Putamen (tissue), 1 donor: ENCODE measurements at regions not wholly inside any gene's neighbourhood (a gene's known extent, or its start where the extent isn't known, plus 50 kb on each side); places are given as distances from the start of the nearest gene placed in this dataset.

Source experiments
- DNase-seq: peaks from one replicate; pipeline ENCODE4 v3.0.0-alpha.2; 2016; ENCODE audit warnings: low spot score

DNA sequence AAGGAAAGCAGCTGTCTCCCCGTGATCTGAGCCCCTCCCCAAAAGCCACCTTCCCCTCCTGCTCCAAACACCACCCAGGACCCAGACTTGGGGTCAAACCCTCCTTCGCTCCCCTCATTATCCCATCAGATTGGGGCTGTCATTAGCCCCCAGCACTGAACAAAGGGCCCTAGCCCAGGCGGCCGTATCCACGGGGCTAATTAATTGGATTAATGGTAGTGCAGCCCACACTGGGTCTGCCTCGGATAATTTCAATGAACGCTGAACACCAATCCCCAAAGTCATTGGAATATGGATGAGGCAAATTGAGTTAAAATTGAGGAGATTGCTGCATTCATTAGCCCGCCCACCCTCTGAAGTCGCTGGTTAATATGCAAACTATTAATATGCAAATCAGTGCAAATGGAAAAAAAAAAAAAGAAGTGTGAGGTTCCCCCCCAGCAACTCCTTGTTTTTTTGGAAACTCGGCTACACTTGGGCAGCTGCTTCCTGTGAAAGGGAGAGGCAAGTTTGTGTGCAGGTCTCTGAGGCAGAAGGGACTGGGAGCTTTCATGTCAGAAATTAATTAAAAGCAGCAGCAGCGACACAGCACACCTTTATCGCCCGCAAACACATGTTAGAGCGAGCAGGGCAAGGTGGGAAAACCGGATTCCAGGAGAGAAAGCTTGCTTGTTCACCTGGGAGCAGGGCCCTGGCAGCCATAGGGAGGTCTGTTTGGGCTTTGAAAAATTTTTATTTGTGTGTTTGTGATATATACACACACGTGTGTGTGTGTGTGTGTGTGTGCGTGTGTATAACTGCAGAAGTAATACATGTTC, 517.8 kb downstream of the MIAT start:
- DNase-seq: no peak

GRCh38 chr22:27175974-27176373, 518.6 kb downstream of the MIAT start:
- DNase-seq: no peak

GRCh38 chr22:27179161-27179560, 521.8 kb downstream of the MIAT start:
- no peak for DNase-seq

DNA sequence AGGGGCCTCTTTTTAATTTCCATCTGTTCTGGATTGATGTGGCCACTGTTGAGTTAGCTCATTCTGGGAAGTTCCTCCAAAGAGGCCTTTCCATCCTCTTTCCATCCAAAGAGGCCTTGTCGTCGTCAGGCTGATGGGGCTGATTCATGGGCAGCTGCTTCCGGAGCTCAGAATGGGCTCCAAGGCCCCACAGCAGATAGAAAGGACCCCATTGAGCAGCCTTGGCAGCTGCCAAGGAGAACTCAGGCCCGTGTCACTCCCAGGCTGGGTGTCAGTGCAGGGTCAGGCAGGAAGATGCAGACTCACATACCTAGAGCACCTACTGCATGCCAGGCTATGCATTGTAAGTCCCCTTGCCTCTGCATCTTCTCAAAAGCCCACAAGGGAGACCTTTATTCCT, 524.1 kb downstream of the MIAT start:
- DNase-seq: no peak

DNA sequence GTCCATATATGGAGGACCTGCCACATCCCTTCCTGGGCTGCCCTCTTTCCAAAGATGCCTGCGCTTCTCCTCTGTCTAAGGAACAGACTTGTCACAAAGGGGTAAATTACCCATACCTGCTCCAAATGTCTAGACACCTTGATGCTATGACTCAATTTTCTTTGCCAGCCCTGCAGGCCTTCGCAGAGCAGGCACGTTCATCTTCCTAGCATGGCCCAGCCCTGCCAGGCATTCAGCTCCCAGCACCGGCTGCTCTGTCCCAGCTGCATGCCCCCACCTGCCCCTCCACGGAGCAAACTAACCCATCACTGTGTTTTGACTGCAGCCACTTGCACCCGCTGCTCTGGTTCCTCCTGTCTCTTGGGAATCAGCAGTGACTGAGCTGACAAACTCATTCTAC, 526.1 kb downstream of the MIAT start:
- DNase-seq: no peak

DNA sequence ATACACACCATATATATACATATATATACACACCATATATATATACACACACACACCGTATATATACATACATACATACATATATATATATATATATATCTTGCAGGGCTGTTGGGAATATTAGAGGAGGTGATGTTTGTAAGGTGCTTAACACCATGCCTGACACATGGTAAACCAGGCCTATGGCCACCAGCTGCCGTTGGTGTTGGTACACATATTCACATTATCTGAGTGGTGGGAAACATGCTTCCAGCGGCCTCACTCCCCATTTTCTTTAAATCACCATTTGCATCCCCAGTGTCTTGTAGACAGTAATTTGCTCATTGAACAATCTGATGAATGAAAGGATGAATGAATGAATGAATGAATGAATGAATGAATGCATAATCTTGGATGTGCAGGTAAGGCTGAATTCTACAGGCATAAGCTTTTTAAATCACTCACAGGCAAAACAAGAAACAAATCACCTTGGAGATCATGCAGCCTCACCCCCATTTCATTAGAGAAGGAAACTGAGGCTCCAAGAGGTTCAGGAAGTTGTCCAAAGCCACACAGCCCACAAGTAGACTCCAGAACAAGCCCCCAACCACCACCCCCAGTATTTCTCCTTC, 527.8 kb downstream of the MIAT start:
- DNase-seq: no peak

DNA sequence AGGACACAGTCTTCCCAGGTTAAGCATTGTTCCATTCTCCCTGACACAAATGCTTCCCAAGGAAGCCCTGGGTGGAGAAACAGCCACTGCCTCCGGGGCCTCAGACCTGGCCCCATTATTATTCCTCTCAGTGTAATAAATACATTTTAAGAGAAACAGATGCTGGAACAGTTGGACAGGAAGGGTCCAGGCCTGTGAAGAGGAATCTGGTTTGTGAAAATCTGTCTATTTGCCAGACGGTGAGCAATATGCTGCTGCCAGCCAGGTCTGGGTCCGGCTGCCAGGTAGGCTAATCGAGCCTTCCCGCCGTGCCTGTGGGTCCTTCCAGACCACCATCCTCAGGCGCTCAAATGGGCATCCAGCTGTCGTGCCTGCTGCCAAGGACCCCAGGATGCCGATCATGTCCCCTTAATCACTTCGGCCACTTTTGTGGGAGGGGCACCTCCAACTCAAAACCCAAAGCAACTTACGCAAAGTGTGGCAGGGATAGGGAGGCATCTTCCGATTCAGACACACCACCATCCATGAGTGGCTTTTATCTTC, 528.4 kb downstream of the MIAT start:
- no peak for DNase-seq

DNA sequence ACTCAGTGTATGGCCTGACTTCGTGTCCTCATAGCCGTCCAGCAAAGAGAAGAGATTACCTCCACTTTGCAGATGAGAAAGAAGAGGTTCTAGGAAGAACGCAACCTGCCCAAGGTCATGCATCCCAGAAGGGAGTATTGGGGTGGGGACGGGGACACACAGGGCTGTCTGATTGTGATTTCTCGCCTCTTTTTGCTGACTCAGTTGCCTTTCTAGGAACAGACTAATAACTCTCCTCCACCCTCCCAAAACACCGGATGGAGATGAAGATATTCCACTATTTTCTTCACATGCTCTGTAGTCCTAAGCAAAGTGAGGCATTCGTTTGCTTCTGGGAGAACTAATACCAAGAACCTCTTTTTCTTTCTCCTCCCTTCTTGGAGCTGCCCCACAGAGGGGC, 529.3 kb downstream of the MIAT start:
- DNase-seq: no peak

DNA sequence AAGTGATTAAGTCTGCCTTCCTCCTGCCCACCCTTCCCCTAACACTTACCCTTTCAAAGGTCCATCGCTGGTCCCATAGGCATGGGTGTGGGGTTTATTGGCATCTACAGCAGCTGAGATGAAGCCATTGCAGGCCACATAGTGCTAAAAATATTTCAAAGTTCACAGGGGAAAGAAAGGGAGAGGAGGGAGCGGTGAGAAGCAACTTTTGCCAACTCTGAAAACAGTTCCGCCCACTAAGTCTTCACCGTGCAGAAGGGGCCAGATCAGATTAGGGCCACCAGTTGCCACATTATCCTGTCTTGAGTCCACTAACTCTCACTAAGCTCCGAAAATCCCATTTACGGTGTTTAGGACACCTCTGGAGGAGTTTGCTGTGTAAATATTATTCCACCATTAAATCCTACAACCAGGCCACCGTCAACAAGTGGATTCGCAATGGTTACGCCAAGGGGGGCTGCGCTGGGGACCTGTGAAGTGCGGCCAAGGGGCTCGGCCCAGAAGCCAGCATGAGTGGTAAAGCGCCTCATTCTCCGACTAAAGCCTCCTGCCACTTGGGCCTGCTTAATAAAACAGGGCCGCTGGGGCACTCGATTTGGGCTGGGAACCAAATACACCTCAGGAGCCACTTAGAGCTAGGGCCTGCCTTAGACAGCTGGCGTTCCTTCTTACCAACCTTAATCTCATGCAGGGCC, 534.9 kb downstream of the MIAT start:
- no peak for DNase-seq

GRCh38 chr22:27193215-27193614, 535.8 kb downstream of the MIAT start:
- DNase-seq: no peak

DNA sequence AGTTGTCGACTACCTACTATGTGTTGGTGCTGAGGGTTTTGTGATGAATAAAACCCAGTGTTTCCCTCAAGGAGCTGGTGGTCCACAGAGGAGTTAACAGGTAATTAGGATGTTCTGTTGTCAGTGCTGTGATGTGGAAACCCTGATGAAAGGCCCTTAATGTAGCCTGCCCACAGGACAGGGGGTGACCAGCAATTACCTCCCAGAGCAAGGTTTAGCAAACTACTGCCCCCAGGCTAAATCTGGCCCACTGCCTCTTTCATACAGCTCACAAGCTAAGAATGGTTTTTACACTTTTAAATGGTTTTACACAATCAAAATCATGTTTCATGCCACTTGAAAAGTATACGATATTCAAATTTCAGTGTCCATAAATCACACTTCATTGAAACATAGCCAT, 536.2 kb downstream of the MIAT start:
- DNase-seq: no peak

DNA sequence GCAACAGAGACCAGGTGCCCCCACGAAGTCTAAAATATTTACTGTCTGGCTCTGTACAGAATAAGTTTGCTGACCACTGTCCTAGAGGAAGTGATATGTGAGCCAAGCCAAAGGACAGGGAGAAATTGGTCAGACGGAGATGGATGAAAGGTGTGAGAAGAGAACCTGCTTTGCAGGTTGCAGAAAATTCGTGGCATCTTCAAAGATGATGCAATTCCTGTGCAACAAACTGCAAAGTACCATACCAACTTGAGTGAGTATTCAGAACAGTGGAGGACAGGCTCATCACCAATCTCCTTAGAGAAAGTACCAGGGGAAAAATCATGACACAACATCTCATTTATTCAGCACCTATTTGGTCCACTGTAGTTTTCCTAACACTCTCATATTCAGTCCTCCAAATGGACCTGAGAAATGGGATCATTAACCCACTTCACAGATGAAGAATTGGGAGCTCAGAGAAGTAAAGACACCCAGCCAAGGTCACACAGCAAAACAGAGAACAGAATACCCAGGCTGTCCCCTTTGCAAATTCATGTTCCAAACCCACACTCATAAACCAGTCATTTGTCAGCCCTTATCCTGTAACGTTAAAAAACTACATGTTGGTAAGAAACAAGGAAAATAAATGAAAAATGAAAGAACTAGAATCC, 536.8 kb downstream of the MIAT start:
- no peak for DNase-seq

GRCh38 chr22:27195094-27195493, 537.7 kb downstream of the MIAT start:
- no peak for DNase-seq

DNA sequence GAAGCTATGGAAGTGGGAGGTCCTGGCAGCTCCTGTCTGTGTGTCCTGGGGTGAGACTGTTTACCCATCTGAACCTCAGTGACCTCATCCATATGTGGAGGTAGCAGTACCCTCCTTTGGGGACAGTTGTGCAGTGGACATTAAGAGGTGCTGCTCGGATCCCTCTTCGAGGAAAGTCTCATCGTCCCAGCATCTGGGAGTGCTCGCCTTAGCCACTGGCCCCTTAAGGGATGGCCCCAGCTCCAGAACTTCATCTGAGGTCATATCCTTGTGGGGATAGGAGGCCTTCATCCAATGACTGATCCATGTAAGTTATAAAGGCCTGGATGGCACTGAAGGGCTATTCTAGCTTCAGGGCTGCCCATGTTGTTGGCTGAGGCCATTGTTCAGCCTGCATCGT, 538.1 kb downstream of the MIAT start:
- no peak for DNase-seq

DNA sequence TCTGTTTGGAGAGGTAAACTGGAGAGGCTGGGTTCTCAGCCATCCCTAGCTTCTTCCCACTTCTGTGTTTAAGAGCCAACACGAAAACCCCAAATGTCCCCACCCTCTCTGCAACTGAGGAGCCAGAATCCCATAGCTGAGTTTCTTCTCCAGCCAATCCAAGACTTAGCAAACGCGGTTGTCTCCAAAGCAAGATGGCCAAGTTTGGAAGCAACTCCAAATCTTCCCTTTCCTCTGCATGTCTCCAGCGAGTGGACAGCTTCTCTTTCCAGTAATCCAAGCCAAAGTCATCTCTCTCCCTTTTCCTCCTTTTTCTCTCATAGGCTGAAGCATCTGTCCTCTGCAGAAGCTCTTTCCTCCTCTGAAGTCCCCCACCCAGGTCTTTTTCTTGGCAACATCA, 539.2 kb downstream of the MIAT start:
- no peak for DNase-seq

DNA sequence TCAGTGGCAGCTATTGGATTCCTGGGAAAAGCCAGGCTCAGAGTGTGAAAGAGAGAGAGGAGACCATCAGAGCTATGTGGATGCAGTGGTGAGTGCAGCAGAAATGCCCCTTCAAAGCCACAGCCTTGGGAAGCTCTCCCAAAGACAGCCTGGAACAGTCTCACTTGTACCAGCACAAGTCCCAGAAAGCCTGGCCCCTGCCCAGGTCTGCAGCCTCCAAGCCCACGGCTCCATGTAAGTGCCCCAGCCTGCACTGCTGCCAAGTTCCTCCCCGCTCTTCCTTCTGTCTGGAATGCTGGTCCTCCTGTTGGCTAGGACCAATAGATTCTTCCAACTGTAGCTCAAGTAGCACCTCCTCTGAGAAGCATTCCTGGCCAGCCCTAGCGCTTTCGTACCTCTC, 539.7 kb downstream of the MIAT start:
- no peak for DNase-seq

- DNase-seq: no peak
Observed at GRCh38 chr22:27197618-27198017, 540.2 kb downstream of the MIAT start.

DNA sequence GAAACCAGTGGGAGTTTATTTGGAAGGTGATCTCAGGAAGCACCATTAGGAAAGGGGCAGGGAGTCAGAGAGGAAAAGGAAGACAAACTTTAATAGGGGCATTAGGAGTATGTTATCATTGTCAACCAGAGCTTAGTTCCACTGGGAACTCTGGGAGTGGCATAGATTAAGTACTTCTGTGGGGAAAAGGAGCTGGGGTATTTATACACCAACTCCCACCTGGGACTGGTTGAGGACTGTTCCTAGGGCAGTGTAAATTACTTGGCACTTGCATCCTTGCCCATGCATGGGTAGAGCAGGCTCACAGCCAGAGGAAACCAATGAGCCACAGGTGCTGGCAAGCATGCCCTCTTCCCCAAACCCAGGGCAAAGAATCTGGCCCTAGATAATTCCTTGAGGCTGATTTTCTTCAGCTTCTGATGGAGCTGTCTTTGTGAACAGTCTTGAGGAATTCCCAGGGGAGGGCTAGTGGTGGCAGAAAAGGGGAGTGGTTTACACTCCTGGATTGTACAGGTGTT, 541.2 kb downstream of the MIAT start:
- no peak for DNase-seq

DNA sequence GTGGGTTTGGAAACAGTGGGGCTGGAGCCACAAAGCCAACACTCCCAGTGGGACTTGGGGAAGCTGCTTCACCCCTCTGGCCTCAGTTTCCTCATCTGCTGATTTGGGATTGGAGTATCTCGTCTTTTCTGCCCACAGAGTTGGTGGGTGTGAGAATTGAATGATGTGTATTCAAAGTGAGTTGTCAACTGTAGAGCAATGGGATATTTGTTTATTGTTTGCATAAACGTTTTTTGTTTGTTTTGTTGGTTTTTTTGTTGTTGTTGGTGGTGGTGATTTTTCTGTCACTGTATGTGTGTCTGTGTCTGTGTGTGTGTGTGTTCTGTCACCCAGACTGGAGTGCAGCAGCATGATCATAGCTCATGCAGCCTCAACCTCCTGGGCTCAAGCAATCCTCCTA, 542.0 kb downstream of the MIAT start:
- DNase-seq: no peak

DNA sequence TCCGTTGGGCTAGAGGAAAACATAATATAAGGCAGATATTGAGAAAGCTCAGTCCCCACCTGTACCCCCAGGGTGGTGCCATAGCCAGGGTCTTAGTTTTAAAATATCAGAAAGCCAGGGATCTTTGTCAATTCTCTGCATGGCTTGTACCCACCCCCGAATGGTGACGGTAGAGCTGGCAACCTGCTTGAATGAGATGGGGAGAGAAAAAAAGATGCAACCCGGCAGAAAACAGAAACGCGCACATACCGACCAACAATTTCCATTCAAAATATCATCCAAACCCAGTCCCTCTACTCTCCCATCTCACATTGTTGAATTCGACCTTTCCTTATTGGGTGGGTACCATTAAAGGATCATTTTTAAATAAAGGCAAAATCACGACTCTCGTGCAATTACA, 543.9 kb downstream of the MIAT start:
- no peak for DNase-seq

- DNase-seq: no peak
Observed at GRCh38 chr22:27201741-27202140, 544.4 kb downstream of the MIAT start.

GRCh38 chr22:27203276-27203660, 545.9 kb downstream of the MIAT start:
- DNase-seq: no peak
